OCI-LY1 (cell line): ENCODE measurements at regions not wholly inside any gene's neighbourhood (a gene's known extent, or its start where the extent isn't known, plus 50 kb on each side); places are given as distances from the start of the nearest gene placed in this dataset.

ENCODE experiments used
- CTCF ChIP-seq: fragments of 200-600 bp; sonication (generic), shearing (Covaris generic); IDR thresholded peaks from 2 replicates; pipeline ENCODE4 v1.5.1; 2017; ENCODE audit warnings: mild to moderate bottlenecking, antibody characterized with exemption, low read length, moderate library complexity, mixed read lengths
- EZH2 ChIP-seq: fragments of 200-600 bp; sonication (generic), shearing (Covaris generic); IDR thresholded peaks from 2 replicates; pipeline ENCODE4 v1.8.0; 2017; ENCODE audit warnings: borderline replicate concordance, mixed run types, mild to moderate bottlenecking, antibody characterized with exemption, low read length, moderate library complexity, mixed read lengths

- TF ChIP-seq CTCF (no peak), EZH2 (no peak)
Measured at GRCh38 chr1:181150842-181151241, 62.3 kb downstream of the IER5 start.
